ENCODE measurements at regions not wholly inside any gene's neighbourhood (a gene's known extent, or its start where the extent isn't known, plus 50 kb on each side); places are given as distances from the start of the nearest gene placed in this dataset.

- DNase-seq: no peak
- no peaks in the 10 kb centered on the region for H3K36me3 ChIP-seq
- intact Hi-C loops (cut with micrococcal nuclease): no loop called here
- H3K4me3 ChIP-seq: no peak overlapping the region
- H3K4me1 ChIP-seq: no peaks in the 10 kb centered on the region
- no peaks in the 10 kb centered on the region for H3K27me3 ChIP-seq (ENCODE audit: low read depth)
- no peak overlapping the region for H3K27ac ChIP-seq (replicated peaks)
- H3K9me3 ChIP-seq (replicated peaks): no peaks in the 10 kb centered on the region
- no peak for TF ChIP-seq CTCF (IDR thresholded peaks at IDR 0.05; ENCODE audit: borderline replicate concordance)
Measured at GRCh38 chr3:66705076-66705475, 204.3 kb upstream of the LRIG1 start.

GRCh38 chr3:66706890-66707289, 206.1 kb upstream of the LRIG1 start:
- Histone ChIP-seq H3K27me3 (ENCODE audit: low read depth) (no peaks in the 10 kb centered on the region), H3K36me3 (no peaks in the 10 kb centered on the region), H3K9me3 (replicated peaks) (no peaks in the 10 kb centered on the region), H3K4me1 (no peaks in the 10 kb centered on the region), H3K4me3 (no peak overlapping the region), H3K27ac (replicated peaks) (no peak overlapping the region)
- intact Hi-C loops (cut with micrococcal nuclease): no loop called here
- no peak for TF ChIP-seq CTCF (IDR thresholded peaks at IDR 0.05; ENCODE audit: borderline replicate concordance)
- no peak for DNase-seq

- no peak overlapping the region for H3K4me3 ChIP-seq
- intact Hi-C loops (cut with micrococcal nuclease): no loop called here
- no peaks in the 10 kb centered on the region for H3K4me1 ChIP-seq
- no peak overlapping the region for H3K27ac ChIP-seq (replicated peaks)
- no peaks in the 10 kb centered on the region for H3K27me3 ChIP-seq (ENCODE audit: low read depth)
- no peaks in the 10 kb centered on the region for H3K9me3 ChIP-seq (replicated peaks)
- no peak for DNase-seq
- H3K36me3 ChIP-seq: no peaks in the 10 kb centered on the region
- no peak for TF ChIP-seq CTCF (IDR thresholded peaks at IDR 0.05; ENCODE audit: borderline replicate concordance)
Measured at GRCh38 chr3:66709532-66709931, 208.7 kb upstream of the LRIG1 start.

- TF ChIP-seq CTCF (IDR thresholded peaks at IDR 0.05; ENCODE audit: borderline replicate concordance): no peak
- H3K9me3 ChIP-seq (replicated peaks): no peaks in the 10 kb centered on the region
- no peaks in the 10 kb centered on the region for H3K4me1 ChIP-seq
- no peak for DNase-seq
- no peaks in the 10 kb centered on the region for H3K27me3 ChIP-seq (ENCODE audit: low read depth)
- intact Hi-C loops (cut with micrococcal nuclease): no loop called here
- no peak overlapping the region for H3K27ac ChIP-seq (replicated peaks)
- H3K36me3 ChIP-seq: no peaks in the 10 kb centered on the region
- no peak overlapping the region for H3K4me3 ChIP-seq
Measured at GRCh38 chr3:66712210-66712609, 211.4 kb upstream of the LRIG1 start.

- intact Hi-C loops (cut with micrococcal nuclease): no loop called here
- no peaks in the 10 kb centered on the region for H3K4me1 ChIP-seq
- no peak overlapping the region for H3K27ac ChIP-seq (replicated peaks)
- TF ChIP-seq CTCF (IDR thresholded peaks at IDR 0.05; ENCODE audit: borderline replicate concordance): no peak
- H3K27me3 ChIP-seq (ENCODE audit: low read depth): no peaks in the 10 kb centered on the region
- no peaks in the 10 kb centered on the region for H3K9me3 ChIP-seq (replicated peaks)
- H3K4me3 ChIP-seq: no peak overlapping the region
- H3K36me3 ChIP-seq: no peaks in the 10 kb centered on the region
- no peak for DNase-seq
Measured at GRCh38 chr3:66713921-66714320, 213.1 kb upstream of the LRIG1 start.

GRCh38 chr3:66715806-66716205, 215.0 kb upstream of the LRIG1 start:
- DNase-seq: no peak
- Histone ChIP-seq H3K36me3 (no peaks in the 10 kb centered on the region), H3K4me1 (no peaks in the 10 kb centered on the region), H3K27ac (replicated peaks) (no peak overlapping the region), H3K9me3 (replicated peaks) (no peaks in the 10 kb centered on the region), H3K4me3 (no peak overlapping the region), H3K27me3 (ENCODE audit: low read depth) (no peaks in the 10 kb centered on the region)
- no peak for TF ChIP-seq CTCF (IDR thresholded peaks at IDR 0.05; ENCODE audit: borderline replicate concordance)
- intact Hi-C loops (cut with micrococcal nuclease): no loop called here

Measured in left ventricle myocardium inferior (tissue), 1 donor.